Vagina (tissue), 2 donors: ENCODE measurements at regions not wholly inside any gene's neighbourhood (a gene's known extent, or its start where the extent isn't known, plus 50 kb on each side); places are given as distances from the start of the nearest gene placed in this dataset.
"Not testable (repeated sequence)": the region's sequence is repeated elsewhere in the genome, so short reads cannot be mapped to it uniquely, and the experiment has no call there.

Experiments
- DNase-seq, 2 donors: peaks; one replicate each; pipeline ENCODE4 v3.0.0-alpha.2; 2017; ENCODE audit errors: extremely low spot score in 2 of 2
- H3K27ac ChIP-seq: fragments of 200-600 bp; sonication (generic); one replicate; pipeline ENCODE4 v1.5.1; 2019
- H3K27me3 ChIP-seq: fragments of 200-600 bp; sonication (generic); one replicate; pipeline ENCODE4 v1.5.1; 2019
- H3K36me3 ChIP-seq, 2 donors: fragments of 200-600 bp; sonication (generic); one replicate each; pipeline ENCODE4 v1.5.1; 2017 to 2019
- H3K4me1 ChIP-seq: fragments of 200-600 bp; sonication (generic); one replicate; pipeline ENCODE4 v1.5.1; 2019
- H3K4me3 ChIP-seq, 2 donors: fragments of 200-600 bp; sonication (generic); 1 replicate in 1 of 2; 2 replicates in 1 of 2; pipeline ENCODE4 v1.5.1; 2016 to 2019
- H3K9me3 ChIP-seq: fragments of 200-600 bp; sonication (generic); one replicate; pipeline ENCODE4 v1.5.1; 2019
- CTCF ChIP-seq, 3 experiments: fragments of 450-650 bp in 2 of 3; fragments of 200-600 bp in 1 of 3; sonication (generic) in 1 of 3; IDR thresholded peaks; one replicate each; pipeline ENCODE4 v1.5.1; 2017 to 2019; ENCODE audit warnings: antibody characterized with exemption in 3 of 3, mild to moderate bottlenecking in 2 of 3, moderate library complexity in 2 of 3
- POLR2A ChIP-seq, 2 donors: fragments of 450-650 bp; IDR thresholded peaks; one replicate each; pipeline ENCODE4 v1.6.1; 2017; ENCODE audit warnings: antibody characterized with exemption in 2 of 2, mild to moderate bottlenecking in 2 of 2, moderate library complexity in 2 of 2
- POLR2AphosphoS5 ChIP-seq, 2 donors: sonication (generic); formaldehyde crosslinking; IDR thresholded peaks; one replicate each; pipeline ENCODE4 v1.9.0; 2017; ENCODE audit warnings: antibody characterized with exemption in 2 of 2, mild to moderate bottlenecking in 2 of 2, low read depth in 1 of 2; ENCODE audit not compliant: insufficient read depth in 1 of 2
- intact Hi-C: fragments of 100-400 bp; cut with DNase I; formaldehyde crosslinking; loops from one replicate; pipeline ENCODE4 v1.15.1; 2023

- H3K27ac ChIP-seq: no peak overlapping the region
- intact Hi-C loops: no loop called here
- no peak for TF ChIP-seq POLR2AphosphoS5 (IDR thresholded peaks at IDR 0.05; ENCODE audit: insufficient read depth in 1 of 2, low read depth in 1 of 2)
- no peak for TF ChIP-seq POLR2A (IDR thresholded peaks at IDR 0.05)
- TF ChIP-seq CTCF (IDR thresholded peaks at IDR 0.05): no peak
Measured at GRCh38 chr6:167416676-167417430, 92.0 kb downstream of the TTLL2 start.

DNA sequence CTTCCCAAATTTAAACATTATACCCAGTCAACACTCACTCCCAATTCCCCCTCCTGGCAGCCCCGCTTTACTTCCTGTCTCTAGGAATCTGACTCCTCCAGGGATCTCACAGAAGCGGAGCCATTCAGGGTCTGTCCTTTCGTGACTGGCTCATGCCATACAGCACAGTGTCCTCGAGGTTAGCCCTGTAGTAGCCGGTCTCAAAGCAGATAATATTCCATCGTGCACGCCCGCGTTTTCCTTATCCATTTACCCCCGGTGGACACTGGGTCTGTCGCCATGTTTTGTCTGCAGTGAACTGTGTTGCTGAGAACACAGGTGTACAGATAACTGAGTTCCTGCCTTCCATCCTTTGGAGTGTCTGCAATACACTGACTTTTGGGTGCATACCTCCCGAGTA lies 95.3 kb downstream of the TTLL2 start:
- Histone ChIP-seq H3K9me3 (no peaks in the 10 kb centered on the region), H3K27me3 (no peaks in the 10 kb centered on the region), H3K4me1 (no peaks in the 10 kb centered on the region), H3K36me3 (no peaks in the 10 kb centered on the region), H3K4me3 (no peak overlapping the region), H3K27ac (no peak overlapping the region)
- intact Hi-C loops: no loop called here
- DNase-seq: no peak
- TF ChIP-seq POLR2AphosphoS5 (IDR thresholded peaks at IDR 0.05; ENCODE audit: insufficient read depth in 1 of 2, low read depth in 1 of 2) (no peak), CTCF (IDR thresholded peaks at IDR 0.05) (no peak), POLR2A (IDR thresholded peaks at IDR 0.05) (no peak)

More at GRCh38 chr6:167416676-167417430, 92.0 kb downstream of the TTLL2 start:
- Histone ChIP-seq H3K4me1 (no peaks in the 10 kb centered on the region), H3K4me3 (no peak overlapping the region), H3K36me3 (no peaks in the 10 kb centered on the region), H3K9me3 (no peaks in the 10 kb centered on the region), H3K27me3 (no peaks in the 10 kb centered on the region)
- DNase-seq: no peak

DNA sequence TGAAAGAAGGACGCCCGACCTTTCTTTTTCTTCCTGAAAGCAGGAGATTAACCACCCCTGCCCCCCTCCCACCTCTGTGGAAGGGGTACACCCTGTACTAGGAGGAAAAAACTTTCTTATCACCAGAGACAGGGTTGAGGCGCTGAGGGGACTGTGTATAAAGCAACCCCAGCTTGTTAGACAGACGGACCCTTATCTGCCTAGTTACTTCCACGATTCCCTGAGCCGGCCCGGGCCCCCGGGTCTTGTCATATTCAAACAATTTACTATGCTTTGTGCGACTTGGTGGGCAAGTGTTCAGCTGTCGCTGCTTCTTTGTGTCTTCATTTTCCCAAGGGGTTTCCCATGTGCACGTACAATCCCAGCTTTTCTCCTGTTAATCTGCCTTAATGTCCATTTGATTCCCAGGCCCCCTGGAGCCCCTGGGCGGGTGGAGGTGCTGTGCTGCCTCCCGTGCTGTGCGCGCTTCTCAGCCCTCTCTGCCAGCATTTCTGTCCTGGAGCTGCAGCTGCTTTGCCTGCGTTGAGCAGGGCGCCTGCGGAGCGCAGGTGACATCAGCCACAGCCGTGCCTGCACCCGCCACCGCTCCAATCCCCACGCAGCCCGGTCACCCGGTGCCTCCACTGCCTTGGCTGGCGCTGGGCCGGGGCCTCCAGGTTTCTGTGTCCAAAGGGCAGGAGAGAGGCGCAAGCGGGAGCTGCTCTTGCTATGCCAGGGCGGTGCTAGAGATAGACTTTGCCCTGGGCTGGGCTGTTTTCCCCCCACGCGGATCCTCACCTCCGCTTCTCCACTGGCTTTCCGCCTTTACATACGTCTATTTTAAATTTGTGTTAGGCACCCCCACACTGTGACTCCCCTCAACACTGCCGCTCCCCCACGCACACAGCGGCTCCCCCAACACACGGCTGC lies 96.2 kb downstream of the TTLL2 start:
- Histone ChIP-seq H3K9me3 (no peaks in the 10 kb centered on the region), H3K27ac (no peak overlapping the region), H3K36me3 (no peaks in the 10 kb centered on the region), H3K4me3 (no peak overlapping the region), H3K27me3 (no peaks in the 10 kb centered on the region), H3K4me1 (no peaks in the 10 kb centered on the region)
- TF ChIP-seq CTCF (IDR thresholded peaks at IDR 0.05) (no peak), POLR2A (IDR thresholded peaks at IDR 0.05) (no peak), POLR2AphosphoS5 (IDR thresholded peaks at IDR 0.05; ENCODE audit: insufficient read depth in 1 of 2, low read depth in 1 of 2) (no peak)
- peak in 1 of 2 donors; percentile 84 for DNase-seq
- intact Hi-C loops: no loop called here

- intact Hi-C loops, H3K9me3 ChIP-seq, H3K27ac ChIP-seq, H3K27me3 ChIP-seq, H3K36me3 ChIP-seq, DNase-seq, H3K4me3 ChIP-seq, H3K4me1 ChIP-seq: not testable (repeated sequence)
Measured at GRCh38 chr6:167421944-167422343, 97.1 kb downstream of the TTLL2 start.

- intact Hi-C loops: no loop called here
- no peaks in the 10 kb centered on the region for H3K27me3 ChIP-seq
- H3K9me3 ChIP-seq: no peaks in the 10 kb centered on the region
- no peak overlapping the region for H3K4me3 ChIP-seq
- TF ChIP-seq POLR2AphosphoS5 (IDR thresholded peaks at IDR 0.05; ENCODE audit: insufficient read depth in 1 of 2, low read depth in 1 of 2) (no peak), CTCF (IDR thresholded peaks at IDR 0.05) (no peak)
- H3K36me3 ChIP-seq: no peaks in the 10 kb centered on the region
- no peak for DNase-seq
- H3K4me1 ChIP-seq: no peaks in the 10 kb centered on the region
- H3K27ac ChIP-seq: no peak overlapping the region
Measured at GRCh38 chr6:167422934-167423333, 98.0 kb downstream of the TTLL2 start.
